ENCODE measurements at regions not wholly inside any gene's neighbourhood (a gene's known extent, or its start where the extent isn't known, plus 50 kb on each side); places are given as distances from the start of the nearest gene placed in this dataset.

DNA sequence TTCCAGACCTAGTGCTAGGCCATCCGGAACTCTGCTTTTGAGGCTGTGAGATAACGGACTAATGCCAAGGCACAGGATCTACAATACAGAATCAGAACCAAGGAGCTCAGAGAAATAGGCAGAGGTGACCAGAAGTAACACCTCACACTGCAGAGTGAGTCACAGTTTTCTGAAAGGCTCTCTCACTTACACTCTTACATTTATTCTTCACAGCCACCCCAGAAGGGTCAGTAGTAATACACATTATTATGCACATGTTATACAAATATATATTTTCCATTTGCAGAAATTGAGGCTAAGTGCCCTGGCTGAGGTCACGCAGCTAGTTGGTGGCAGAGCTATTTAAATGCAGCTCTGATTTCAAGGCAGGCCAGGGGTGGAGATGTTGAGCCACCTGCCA, 542.5 kb downstream of the OMA1 start:
- TF ChIP-seq, protein P1, sequence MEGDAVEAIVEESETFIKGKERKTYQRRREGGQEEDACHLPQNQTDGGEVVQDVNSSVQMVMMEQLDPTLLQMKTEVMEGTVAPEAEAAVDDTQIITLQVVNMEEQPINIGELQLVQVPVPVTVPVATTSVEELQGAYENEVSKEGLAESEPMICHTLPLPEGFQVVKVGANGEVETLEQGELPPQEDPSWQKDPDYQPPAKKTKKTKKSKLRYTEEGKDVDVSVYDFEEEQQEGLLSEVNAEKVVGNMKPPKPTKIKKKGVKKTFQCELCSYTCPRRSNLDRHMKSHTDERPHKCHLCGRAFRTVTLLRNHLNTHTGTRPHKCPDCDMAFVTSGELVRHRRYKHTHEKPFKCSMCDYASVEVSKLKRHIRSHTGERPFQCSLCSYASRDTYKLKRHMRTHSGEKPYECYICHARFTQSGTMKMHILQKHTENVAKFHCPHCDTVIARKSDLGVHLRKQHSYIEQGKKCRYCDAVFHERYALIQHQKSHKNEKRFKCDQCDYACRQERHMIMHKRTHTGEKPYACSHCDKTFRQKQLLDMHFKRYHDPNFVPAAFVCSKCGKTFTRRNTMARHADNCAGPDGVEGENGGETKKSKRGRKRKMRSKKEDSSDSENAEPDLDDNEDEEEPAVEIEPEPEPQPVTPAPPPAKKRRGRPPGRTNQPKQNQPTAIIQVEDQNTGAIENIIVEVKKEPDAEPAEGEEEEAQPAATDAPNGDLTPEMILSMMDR (IDR thresholded peaks at IDR 0.05; ENCODE audit: insufficient read depth, low read depth, low read length), result no peak
- DNase-seq (ENCODE audit: low read depth), result no peak
- no peak overlapping the region for H3K4me3 ChIP-seq (ENCODE audit: low read depth, low read length)

DNA sequence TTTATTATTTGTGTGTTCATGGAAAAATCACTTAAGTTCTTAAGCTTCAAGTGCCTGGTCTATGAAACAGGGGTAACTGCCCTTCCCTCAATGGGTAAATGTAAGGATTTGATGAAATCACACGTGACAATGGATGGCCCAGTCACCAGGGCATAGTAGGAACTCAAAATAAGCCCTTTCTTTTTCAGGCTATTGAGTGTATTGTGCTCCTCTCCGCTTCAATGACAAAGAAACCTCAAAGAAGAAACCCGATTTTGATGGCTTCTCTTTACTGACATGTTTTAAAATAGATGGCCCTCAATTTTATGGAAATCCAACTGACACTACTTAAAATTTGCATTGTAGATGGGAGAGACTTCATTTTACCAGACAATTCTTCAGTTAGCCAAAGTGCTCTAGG, 543.5 kb downstream of the OMA1 start:
- H3K4me3 ChIP-seq (ENCODE audit: low read depth, low read length), result no peak overlapping the region
- TF ChIP-seq, protein P1 (IDR thresholded peaks at IDR 0.05; ENCODE audit: insufficient read depth, low read depth, low read length), result no peak
- no peak for DNase-seq (ENCODE audit: low read depth)

DNA sequence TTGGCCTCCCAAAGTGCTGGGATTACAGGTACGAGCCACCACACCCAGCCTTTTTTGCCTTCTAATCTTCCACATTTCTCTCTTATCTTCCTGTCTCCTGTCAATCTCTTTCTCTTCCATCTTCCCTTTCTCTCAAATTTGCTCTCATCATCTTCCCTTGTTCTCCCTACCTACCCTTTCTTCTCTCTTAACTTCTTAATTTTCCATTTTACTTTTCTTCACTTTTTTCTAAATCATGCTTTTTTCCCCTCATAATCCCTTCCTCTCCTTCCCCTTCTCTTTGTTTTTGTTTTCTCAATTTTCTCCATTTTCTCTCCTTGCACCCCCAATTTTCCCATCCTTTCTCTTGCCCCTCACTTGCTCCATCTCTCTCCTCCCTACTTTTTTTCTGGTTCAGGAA, 545.7 kb downstream of the OMA1 start:
- TF ChIP-seq, protein P1 (IDR thresholded peaks at IDR 0.05; ENCODE audit: insufficient read depth, low read depth, low read length), result no peak
- DNase-seq (ENCODE audit: low read depth), result no peak
- no peak overlapping the region for H3K4me3 ChIP-seq (ENCODE audit: low read depth, low read length)

DNA sequence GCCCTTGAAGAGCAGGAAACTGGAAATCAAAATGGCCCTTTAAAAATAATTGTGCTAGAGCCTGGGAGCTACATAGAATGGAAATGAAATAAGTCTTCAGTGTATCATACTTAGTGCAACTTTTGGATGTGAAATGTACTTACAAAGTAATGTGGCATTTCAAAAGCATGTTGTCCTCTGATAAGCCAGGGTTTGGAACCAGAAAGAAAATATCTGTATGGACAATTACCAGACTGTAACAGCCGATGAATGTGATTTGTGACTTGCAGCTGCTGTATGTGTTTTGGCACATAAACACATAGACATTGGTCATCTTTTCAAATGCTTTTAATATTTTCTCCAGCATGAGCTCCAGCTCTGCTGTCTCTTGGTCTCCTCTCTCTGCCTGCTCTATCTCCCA, 546.4 kb downstream of the OMA1 start:
- no peak for DNase-seq (ENCODE audit: low read depth)
- no peak overlapping the region for H3K4me3 ChIP-seq (ENCODE audit: low read depth, low read length)
- TF ChIP-seq, protein P1 (IDR thresholded peaks at IDR 0.05; ENCODE audit: insufficient read depth, low read depth, low read length), result no peak

DNA sequence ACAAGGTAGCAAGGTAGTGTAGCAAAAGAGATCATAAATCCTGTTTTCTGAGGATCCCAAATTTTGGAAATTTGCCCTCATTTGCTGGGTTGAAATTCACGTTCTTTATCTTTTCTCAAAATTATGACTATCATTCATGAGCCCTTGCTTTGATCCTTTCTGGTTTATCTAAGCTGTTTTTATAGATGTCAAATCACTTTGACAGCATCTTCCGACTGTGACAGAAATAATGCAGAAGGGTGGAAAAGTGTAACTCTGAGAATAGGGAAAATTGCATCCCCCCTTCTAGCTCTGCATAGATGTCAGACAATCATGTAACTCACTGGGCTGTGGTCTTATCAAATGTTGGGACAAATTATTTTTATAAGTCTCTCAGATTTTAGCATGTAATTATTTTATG, 550.1 kb downstream of the OMA1 start:
- no peak for DNase-seq (ENCODE audit: low read depth)
- TF ChIP-seq, protein P1 (IDR thresholded peaks at IDR 0.05; ENCODE audit: insufficient read depth, low read depth, low read length), result no peak
- H3K4me3 ChIP-seq (ENCODE audit: low read depth, low read length), result no peak overlapping the region

DNA sequence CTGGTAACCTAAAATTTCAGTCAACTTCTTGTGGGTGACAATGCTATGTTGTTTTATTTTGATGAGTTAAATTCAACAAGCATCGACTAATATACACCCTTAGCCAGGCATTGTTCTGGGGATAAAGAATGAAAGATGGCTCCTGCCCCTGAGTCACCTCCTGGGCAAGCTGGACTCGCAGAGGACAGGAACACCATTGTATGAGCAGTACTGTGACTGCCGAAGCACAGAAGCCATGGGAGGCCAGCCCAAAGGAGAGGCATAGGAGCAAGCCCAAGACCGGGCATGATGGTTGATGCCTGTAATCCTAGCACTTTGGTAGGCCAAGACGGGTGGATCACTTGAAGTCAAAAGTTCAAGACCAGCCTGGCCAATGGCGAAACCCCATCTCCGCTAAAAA, 555.2 kb downstream of the OMA1 start:
- TF ChIP-seq, protein P1 (IDR thresholded peaks at IDR 0.05; ENCODE audit: insufficient read depth, low read depth, low read length), result no peak
- DNase-seq (ENCODE audit: low read depth), result no peak
- no peak overlapping the region for H3K4me3 ChIP-seq (ENCODE audit: low read depth, low read length)

DNA sequence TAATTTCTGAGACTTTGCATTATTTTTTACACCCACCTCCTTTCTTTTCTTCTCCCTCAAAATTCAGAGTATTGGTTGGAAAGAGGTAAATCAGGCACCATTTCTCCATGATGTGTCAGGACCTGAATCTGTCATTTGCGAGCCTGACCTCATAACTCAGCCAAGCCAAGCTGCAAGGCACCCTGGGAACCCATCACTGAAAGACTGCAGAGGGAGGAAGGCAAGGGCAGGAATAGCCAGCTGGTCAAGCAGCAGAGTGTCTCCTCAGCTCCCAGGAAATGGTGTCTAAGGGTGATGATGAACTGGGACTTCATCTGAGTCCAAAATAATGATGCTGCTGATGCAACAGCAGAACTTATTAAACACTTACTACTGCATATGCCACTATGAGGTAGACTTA, 556.6 kb downstream of the OMA1 start:
- DNase-seq (ENCODE audit: low read depth), result no peak
- no peak overlapping the region for H3K4me3 ChIP-seq (ENCODE audit: low read depth, low read length)
- TF ChIP-seq, protein P1 (IDR thresholded peaks at IDR 0.05; ENCODE audit: insufficient read depth, low read depth, low read length), result no peak

All from fibroblast of villous mesenchyme (primary cell).